ENCODE measurements at regions not wholly inside any gene's neighbourhood (a gene's known extent, or its start where the extent isn't known, plus 50 kb on each side); places are given as distances from the start of the nearest gene placed in this dataset.

- TF ChIP-seq CTCF (IDR thresholded peaks at IDR 0.05) (no peak), POLR2A (IDR thresholded peaks at IDR 0.05) (no peak)
Observed at GRCh38 chr11:100612766-100613165, 74.3 kb upstream of the ARHGAP42 start.

Data from esophagus squamous epithelium (tissue), 4 donors.